Vagina (tissue), 2 donors: ENCODE measurements at regions not wholly inside any gene's neighbourhood (a gene's known extent, or its start where the extent isn't known, plus 50 kb on each side); places are given as distances from the start of the nearest gene placed in this dataset.
"Not testable (repeated sequence)": the region's sequence is repeated elsewhere in the genome, so short reads cannot be mapped to it uniquely, and the experiment has no call there.

Experiments
- POLR2A ChIP-seq, 2 donors: fragments of 450-650 bp; IDR thresholded peaks; one replicate each; pipeline ENCODE4 v1.6.1; 2017; ENCODE audit warnings: antibody characterized with exemption in 2 of 2, mild to moderate bottlenecking in 2 of 2, moderate library complexity in 2 of 2
- TF ChIP-seq, protein P1 (sequence below), 3 experiments: fragments of 450-650 bp in 2 of 3; fragments of 200-600 bp in 1 of 3; sonication (generic) in 1 of 3; IDR thresholded peaks; one replicate each; pipeline ENCODE4 v1.5.1; 2017 to 2019; ENCODE audit warnings: antibody characterized with exemption in 3 of 3, mild to moderate bottlenecking in 2 of 3, moderate library complexity in 2 of 3

DNA sequence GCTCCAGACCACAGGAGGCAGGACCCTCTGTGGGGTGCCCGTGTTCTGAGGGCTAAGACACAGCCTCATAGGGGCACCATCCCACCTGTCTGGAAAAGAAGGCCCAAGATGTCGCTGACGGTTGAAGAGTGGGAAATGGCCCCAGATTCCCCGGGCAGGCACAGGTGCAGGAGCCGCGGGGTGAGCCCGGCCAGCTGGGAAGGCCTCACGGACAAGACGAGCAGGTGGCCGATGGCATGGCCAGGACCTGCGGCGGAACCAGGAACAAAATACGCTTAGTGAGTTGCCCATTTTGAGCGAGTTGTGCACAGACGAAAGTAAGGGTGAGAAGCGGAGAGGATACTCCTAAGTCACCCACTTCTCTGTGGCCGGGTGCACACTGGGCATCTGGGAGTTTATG lies 1625.3 kb upstream of the GOT2 start:
- TF ChIP-seq POLR2A (IDR thresholded peaks at IDR 0.05) = not testable (repeated sequence)
- TF ChIP-seq, protein P1, sequence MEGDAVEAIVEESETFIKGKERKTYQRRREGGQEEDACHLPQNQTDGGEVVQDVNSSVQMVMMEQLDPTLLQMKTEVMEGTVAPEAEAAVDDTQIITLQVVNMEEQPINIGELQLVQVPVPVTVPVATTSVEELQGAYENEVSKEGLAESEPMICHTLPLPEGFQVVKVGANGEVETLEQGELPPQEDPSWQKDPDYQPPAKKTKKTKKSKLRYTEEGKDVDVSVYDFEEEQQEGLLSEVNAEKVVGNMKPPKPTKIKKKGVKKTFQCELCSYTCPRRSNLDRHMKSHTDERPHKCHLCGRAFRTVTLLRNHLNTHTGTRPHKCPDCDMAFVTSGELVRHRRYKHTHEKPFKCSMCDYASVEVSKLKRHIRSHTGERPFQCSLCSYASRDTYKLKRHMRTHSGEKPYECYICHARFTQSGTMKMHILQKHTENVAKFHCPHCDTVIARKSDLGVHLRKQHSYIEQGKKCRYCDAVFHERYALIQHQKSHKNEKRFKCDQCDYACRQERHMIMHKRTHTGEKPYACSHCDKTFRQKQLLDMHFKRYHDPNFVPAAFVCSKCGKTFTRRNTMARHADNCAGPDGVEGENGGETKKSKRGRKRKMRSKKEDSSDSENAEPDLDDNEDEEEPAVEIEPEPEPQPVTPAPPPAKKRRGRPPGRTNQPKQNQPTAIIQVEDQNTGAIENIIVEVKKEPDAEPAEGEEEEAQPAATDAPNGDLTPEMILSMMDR (IDR thresholded peaks at IDR 0.05) = not testable (repeated sequence)
